Muscle layer of duodenum (tissue), 2 donors: ENCODE measurements at regions not wholly inside any gene's neighbourhood (a gene's known extent, or its start where the extent isn't known, plus 50 kb on each side); places are given as distances from the start of the nearest gene placed in this dataset.

Source experiments
- H3K27ac ChIP-seq: one replicate; pipeline ENCODE4 v1.7.0; 2013; ENCODE audit warnings: mild to moderate bottlenecking, low read length
- H3K27me3 ChIP-seq: one replicate; pipeline ENCODE4 v1.7.0; 2013; ENCODE audit warnings: low read depth, mild to moderate bottlenecking, control low read depth, low read length
- H3K36me3 ChIP-seq, 2 donors: one replicate each; pipeline ENCODE4 v1.7.0; 2013; ENCODE audit warnings: low read length in 2 of 2, control low read depth in 1 of 2, mild to moderate bottlenecking in 1 of 2; ENCODE audit not compliant: insufficient read depth in 2 of 2, control insufficient read depth in 1 of 2
- H3K4me1 ChIP-seq, 2 donors: one replicate each; pipeline ENCODE4 v1.7.0; 2013; ENCODE audit warnings: low read length in 2 of 2, mild to moderate bottlenecking in 2 of 2, control low read depth in 1 of 2, moderate library complexity in 1 of 2; ENCODE audit not compliant: insufficient read depth in 2 of 2, control insufficient read depth in 1 of 2
- H3K4me3 ChIP-seq, 2 donors: one replicate each; pipeline ENCODE4 v1.7.0; 2013; ENCODE audit warnings: low read length in 2 of 2, low read depth in 1 of 2, mild to moderate bottlenecking in 1 of 2
- H3K9me3 ChIP-seq, 2 donors: one replicate each; pipeline ENCODE4 v1.7.0; 2013; ENCODE audit warnings: low read length in 2 of 2, control low read depth in 1 of 2, mild to moderate bottlenecking in 1 of 2; ENCODE audit not compliant: control insufficient read depth in 1 of 2
- donor health status: healthy.

GRCh38 chr20:40449144-40449690, 239.8 kb downstream of the MAFB start:
- Histone ChIP-seq H3K36me3 (no peaks in the 10 kb centered on the region), H3K4me3 (no peak overlapping the region), H3K27me3 (no peaks in the 10 kb centered on the region), H3K4me1 (no peaks in the 10 kb centered on the region), H3K27ac (no peak overlapping the region), H3K9me3 (no peaks in the 10 kb centered on the region)

- no peaks in the 10 kb centered on the region for H3K36me3 ChIP-seq
- H3K4me3 ChIP-seq, result no peak overlapping the region
- no peak overlapping the region for H3K27ac ChIP-seq
- no peaks in the 10 kb centered on the region for H3K27me3 ChIP-seq
- peaks cover 0 to 3% of the 10 kb centered on the region in 2 donors for H3K4me1 ChIP-seq
- H3K9me3 ChIP-seq, result no peaks in the 10 kb centered on the region
These were observed 242.1 kb downstream of the MAFB start for GRCh38 chr20:40446888-40447287.

- no peak overlapping the region for H3K4me3 ChIP-seq
- peaks cover 0 to 3% of the 10 kb centered on the region in 2 donors for H3K4me1 ChIP-seq
These were observed 244.5 kb downstream of the MAFB start for GRCh38 chr20:40444516-40444915.

GRCh38 chr20:40443753-40444152, 245.3 kb downstream of the MAFB start:
- Histone ChIP-seq H3K27me3 (no peaks in the 10 kb centered on the region), H3K4me3 (no peak overlapping the region), H3K36me3 (no peaks in the 10 kb centered on the region), H3K9me3 (no peaks in the 10 kb centered on the region), H3K4me1 (peaks cover 0 to 3% of the 10 kb centered on the region in 2 donors), H3K27ac (no peak overlapping the region)

More at GRCh38 chr20:40444516-40444915, 244.5 kb downstream of the MAFB start:
- no peaks in the 10 kb centered on the region for H3K9me3 ChIP-seq
- no peaks in the 10 kb centered on the region for H3K36me3 ChIP-seq
- H3K27me3 ChIP-seq, result no peaks in the 10 kb centered on the region
- no peak overlapping the region for H3K27ac ChIP-seq

- Histone ChIP-seq H3K4me3 (no peak overlapping the region), H3K9me3 (no peaks in the 10 kb centered on the region), H3K36me3 (no peaks in the 10 kb centered on the region), H3K4me1 (peaks cover 0 to 3% of the 10 kb centered on the region in 2 donors), H3K27me3 (no peaks in the 10 kb centered on the region), H3K27ac (no peak overlapping the region)
These were observed 246.7 kb downstream of the MAFB start for GRCh38 chr20:40442181-40442963.

- Histone ChIP-seq H3K27me3 (no peaks in the 10 kb centered on the region), H3K4me1 (peaks cover 0 to 3% of the 10 kb centered on the region in 2 donors), H3K9me3 (no peaks in the 10 kb centered on the region), H3K27ac (no peak overlapping the region), H3K36me3 (no peaks in the 10 kb centered on the region), H3K4me3 (no peak overlapping the region)
These were observed 247.3 kb downstream of the MAFB start for GRCh38 chr20:40441771-40442170.

GRCh38 chr20:40438161-40438830, 250.7 kb downstream of the MAFB start:
- Histone ChIP-seq H3K27me3 (no peaks in the 10 kb centered on the region), H3K9me3 (no peaks in the 10 kb centered on the region), H3K4me3 (no peak overlapping the region), H3K4me1 (peaks cover 0 to 3% of the 10 kb centered on the region in 2 donors), H3K36me3 (no peaks in the 10 kb centered on the region), H3K27ac (no peak overlapping the region)

GRCh38 chr20:40436011-40436410, 253.0 kb downstream of the MAFB start:
- Histone ChIP-seq H3K27me3 (no peaks in the 10 kb centered on the region), H3K27ac (no peak overlapping the region)

GRCh38 chr20:40435146-40435895, 253.7 kb downstream of the MAFB start:
- no peaks in the 10 kb centered on the region for H3K36me3 ChIP-seq
- no peak overlapping the region for H3K27ac ChIP-seq
- H3K4me1 ChIP-seq, result no peaks in the 10 kb centered on the region
- H3K4me3 ChIP-seq, result no peak overlapping the region
- H3K9me3 ChIP-seq, result no peaks in the 10 kb centered on the region
- no peaks in the 10 kb centered on the region for H3K27me3 ChIP-seq

More at GRCh38 chr20:40436011-40436410, 253.0 kb downstream of the MAFB start:
- no peaks in the 10 kb centered on the region for H3K36me3 ChIP-seq
- H3K9me3 ChIP-seq, result no peaks in the 10 kb centered on the region
- H3K4me1 ChIP-seq, result no peaks in the 10 kb centered on the region
- H3K4me3 ChIP-seq, result no peak overlapping the region

GRCh38 chr20:40434122-40434521, 254.9 kb downstream of the MAFB start:
- Histone ChIP-seq H3K27me3 (no peaks in the 10 kb centered on the region), H3K4me3 (no peak overlapping the region), H3K36me3 (no peaks in the 10 kb centered on the region), H3K4me1 (no peaks in the 10 kb centered on the region), H3K9me3 (no peaks in the 10 kb centered on the region), H3K27ac (no peak overlapping the region)

- no peaks in the 10 kb centered on the region for H3K9me3 ChIP-seq
- no peaks in the 10 kb centered on the region for H3K36me3 ChIP-seq
- H3K4me1 ChIP-seq, result no peaks in the 10 kb centered on the region
- H3K27ac ChIP-seq, result no peak overlapping the region
- no peak overlapping the region for H3K4me3 ChIP-seq
- no peaks in the 10 kb centered on the region for H3K27me3 ChIP-seq
These were observed 255.6 kb downstream of the MAFB start for GRCh38 chr20:40433341-40433861.
